ENCODE measurements at regions not wholly inside any gene's neighbourhood (a gene's known extent, or its start where the extent isn't known, plus 50 kb on each side); places are given as distances from the start of the nearest gene placed in this dataset.

GRCh38 chr10:3415878-3416605 lies 243.5 kb upstream of the PITRM1 start:
- no peak for TF ChIP-seq CTCF (IDR thresholded peaks at IDR 0.05)
- TF ChIP-seq POLR2A (IDR thresholded peaks at IDR 0.05), result no peak
- Histone ChIP-seq H3K27me3 (no peaks in the 10 kb centered on the region), H3K4me3 (no peak overlapping the region), H3K4me1 (no peaks in the 10 kb centered on the region), H3K27ac (no peak overlapping the region), H3K36me3 (no peaks in the 10 kb centered on the region), H3K9me3 (no peaks in the 10 kb centered on the region)
- ATAC-seq (no peak), DNase-seq (no peak)
- intact Hi-C loops (cut with DNase I), result no loop called here
- WGBS (ENCODE audit: insufficient coverage, low coverage, low lambda C conversion rate, missing lambda C conversion rate), result 77% methylated on average over 6 of the region's 17 CpGs

GRCh38 chr10:3415038-3415736 lies 242.6 kb upstream of the PITRM1 start:
- DNase-seq, result no peak
- no peaks in the 10 kb centered on the region for H3K9me3 ChIP-seq
- H3K36me3 ChIP-seq, result no peaks in the 10 kb centered on the region
- WGBS (ENCODE audit: insufficient coverage, low coverage, low lambda C conversion rate, missing lambda C conversion rate), result 71% methylated on average over 6 of the region's 21 CpGs
- TF ChIP-seq CTCF (IDR thresholded peaks at IDR 0.05) (no peak), POLR2A (IDR thresholded peaks at IDR 0.05) (no peak)
- H3K27me3 ChIP-seq, result no peaks in the 10 kb centered on the region
- no peak overlapping the region for H3K27ac ChIP-seq
- peak in 2 of 4 donors; percentile 13 to 16 for ATAC-seq
- no peaks in the 10 kb centered on the region for H3K4me1 ChIP-seq
- intact Hi-C loops (cut with DNase I), result no loop called here
- no peak overlapping the region for H3K4me3 ChIP-seq

GRCh38 chr10:3414667-3415023 lies 242.1 kb upstream of the PITRM1 start:
- Histone ChIP-seq H3K36me3 (no peaks in the 10 kb centered on the region), H3K4me1 (no peaks in the 10 kb centered on the region), H3K27me3 (no peaks in the 10 kb centered on the region), H3K4me3 (no peak overlapping the region), H3K27ac (no peak overlapping the region), H3K9me3 (no peaks in the 10 kb centered on the region)
- intact Hi-C loops (cut with DNase I), result no loop called here
- WGBS (ENCODE audit: insufficient coverage, low coverage, low lambda C conversion rate, missing lambda C conversion rate), result 41% methylated on average over 9 of the region's 10 CpGs
- ATAC-seq, result no peak
- TF ChIP-seq CTCF (IDR thresholded peaks at IDR 0.05), result no peak
- no peak for TF ChIP-seq POLR2A (IDR thresholded peaks at IDR 0.05)
- DNase-seq, result no peak

GRCh38 chr10:3413937-3414666 lies 241.5 kb upstream of the PITRM1 start:
- no peaks in the 10 kb centered on the region for H3K36me3 ChIP-seq
- no peak for ATAC-seq
- H3K9me3 ChIP-seq, result no peaks in the 10 kb centered on the region
- H3K27ac ChIP-seq, result no peak overlapping the region
- no peak for DNase-seq
- H3K4me1 ChIP-seq, result no peaks in the 10 kb centered on the region
- H3K27me3 ChIP-seq, result no peaks in the 10 kb centered on the region
- WGBS (ENCODE audit: insufficient coverage, low coverage, low lambda C conversion rate, missing lambda C conversion rate), result 76% methylated on average over 14 of the region's 23 CpGs
- no peak for TF ChIP-seq CTCF (IDR thresholded peaks at IDR 0.05)
- no peak for TF ChIP-seq POLR2A (IDR thresholded peaks at IDR 0.05)
- intact Hi-C loops (cut with DNase I), result no loop called here
- no peak overlapping the region for H3K4me3 ChIP-seq

Measured in right lobe of liver (tissue), 6 donors.